ENCODE measurements at regions not wholly inside any gene's neighbourhood (a gene's known extent, or its start where the extent isn't known, plus 50 kb on each side); places are given as distances from the start of the nearest gene placed in this dataset.

- no peaks in the 10 kb centered on the region for H3K79me1 ChIP-seq (ENCODE audit: low read depth, low read length)
- H2BK20ac ChIP-seq (ENCODE audit: low read length) = no peak overlapping the region
- H3K4me2 ChIP-seq (ENCODE audit: insufficient read depth in 1 of 2, low read depth in 2 of 2, low read length in 2 of 2) = no peak overlapping the region
- H3K27ac ChIP-seq (ENCODE audit: low read depth, low read length) = no peak overlapping the region
- H3K23me2 ChIP-seq (ENCODE audit: low read depth, low read length) = no peaks in the 10 kb centered on the region
- no peak overlapping the region for H2AK5ac ChIP-seq (ENCODE audit: low read depth, low read length)
- no peak overlapping the region for H4K91ac ChIP-seq (replicated peaks; ENCODE audit: insufficient read length, low read length)
- no peak overlapping the region for H3K4ac ChIP-seq (replicated peaks; ENCODE audit: insufficient read length, low read depth, low read length)
- H3K36me3 ChIP-seq (ENCODE audit: control insufficient read depth in 2 of 4, insufficient read depth in 4 of 4, low read length in 3 of 4) = no peaks in the 10 kb centered on the region
- no peak for TF ChIP-seq ASH2L (IDR thresholded peaks at IDR 0.05; ENCODE audit: low read length)
- no peak for TF ChIP-seq FOSL1 (IDR thresholded peaks at IDR 0.05; ENCODE audit: insufficient read depth, low read depth, low read length)
- TF ChIP-seq CBX8 (IDR thresholded peaks at IDR 0.05; ENCODE audit: borderline replicate concordance, low read depth, low read length) = no peak
- no peak for TF ChIP-seq CHD1 (IDR thresholded peaks at IDR 0.05; ENCODE audit: low read depth, low read length)
- TF ChIP-seq POLR2AphosphoS5 (IDR thresholded peaks at IDR 0.05; ENCODE audit: low read depth, low read length) = no peak
- TF ChIP-seq, protein P1, sequence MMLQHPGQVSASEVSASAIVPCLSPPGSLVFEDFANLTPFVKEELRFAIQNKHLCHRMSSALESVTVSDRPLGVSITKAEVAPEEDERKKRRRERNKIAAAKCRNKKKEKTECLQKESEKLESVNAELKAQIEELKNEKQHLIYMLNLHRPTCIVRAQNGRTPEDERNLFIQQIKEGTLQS (IDR thresholded peaks at IDR 0.05; ENCODE audit: insufficient read depth, low read depth, low read length) = no peak
- no peak for TF ChIP-seq EP300 (IDR thresholded peaks at IDR 0.05; ENCODE audit: borderline replicate concordance in 1 of 2, low read depth in 2 of 2, low read length in 2 of 2)
- no peak for TF ChIP-seq MAFK (IDR thresholded peaks at IDR 0.05; ENCODE audit: low read depth, low read length)
- CTCF ChIA-PET (ENCODE audit: partially characterized antibody) = no interaction called here
- POLR2A ChIA-PET (ENCODE audit: partially characterized antibody) = no interaction called here
- H2BK15ac ChIP-seq (ENCODE audit: low read length) = no peak overlapping the region
- H3K4me1 ChIP-seq (replicated peaks in 1 of 4; ENCODE audit: control insufficient read depth in 3 of 4, insufficient read depth in 4 of 4, low read length in 3 of 4) = no peaks in the 10 kb centered on the region
- H2BK5ac ChIP-seq (ENCODE audit: low read depth, low read length) = no peak overlapping the region
- no peaks in the 10 kb centered on the region for H3K27me3 ChIP-seq (replicated peaks in 1 of 4; ENCODE audit: control insufficient read depth in 3 of 4, extremely low read depth in 1 of 4, insufficient read depth in 3 of 4, low read length in 3 of 4)
- H3K18ac ChIP-seq (ENCODE audit: extremely low read depth, low read length) = no peak overlapping the region
- H3K14ac ChIP-seq (ENCODE audit: insufficient read length) = no peak overlapping the region
- no peak overlapping the region for H2BK12ac ChIP-seq (ENCODE audit: low read depth, low read length)
- H3K9me3 ChIP-seq (ENCODE audit: insufficient read depth in 2 of 2, low read depth in 1 of 2, low read length in 1 of 2) = no peaks in the 10 kb centered on the region
- H4K5ac ChIP-seq (ENCODE audit: insufficient read length, low read depth, low read length) = no peak overlapping the region
- H2BK120ac ChIP-seq (replicated peaks; ENCODE audit: low read depth, low read length) = no peak overlapping the region
- DNase-seq (ENCODE audit: low read depth in 1 of 2, low spot score in 2 of 2) = no peak
- 84% methylated on average over 3 of the region's 3 CpGs; no CpG with 5 or more reads in 1 of the 2 experiments for WGBS, 2 experiments (ENCODE audit: extremely low coverage in 1 of 2, insufficient coverage in 1 of 2, insufficient read length in 1 of 2, insufficient replicate concordance in 2 of 2, low coverage in 1 of 2, low lambda C conversion rate in 2 of 2, missing lambda C conversion rate in 1 of 2)
- H3K9ac ChIP-seq (replicated peaks in 1 of 4; ENCODE audit: extremely low read depth in 1 of 4, low read depth in 3 of 4, low read length in 3 of 4) = no peak overlapping the region
- H3K79me2 ChIP-seq (ENCODE audit: control insufficient read depth in 1 of 2, insufficient read depth in 2 of 2, low read length in 2 of 2) = no peaks in the 10 kb centered on the region
- H2AFZ ChIP-seq (ENCODE audit: low read length) = no peak overlapping the region
- FAIRE-seq = no peak
- H3K23ac ChIP-seq (ENCODE audit: insufficient read length) = no peak overlapping the region
- H3K56ac ChIP-seq (replicated peaks; ENCODE audit: insufficient read length, low read depth, low read length) = no peak overlapping the region
- no peak overlapping the region for H3K4me3 ChIP-seq (ENCODE audit: extremely low read depth in 1 of 4, insufficient read depth in 2 of 4, low read depth in 3 of 4, low read length in 4 of 4)
- H4K8ac ChIP-seq (ENCODE audit: extremely low read depth, insufficient read depth, low read length) = no peak overlapping the region
- H4K20me1 ChIP-seq (replicated peaks in 1 of 2; ENCODE audit: control insufficient read depth in 1 of 2, insufficient read depth in 2 of 2, low read length in 2 of 2) = no peaks in the 10 kb centered on the region
Observed at GRCh38 chr5:97501286-97501964, 318.4 kb upstream of the RIOK2 start.

Data from H1 (cell line).